8988T (cell line): ENCODE measurements at regions not wholly inside any gene's neighbourhood (a gene's known extent, or its start where the extent isn't known, plus 50 kb on each side); places are given as distances from the start of the nearest gene placed in this dataset.
"Not testable (repeated sequence)": the region's sequence is repeated elsewhere in the genome, so short reads cannot be mapped to it uniquely, and the experiment has no call there.

Source experiments
- DNase-seq: peaks from one replicate; pipeline ENCODE4 v3.0.0; 2011

DNA sequence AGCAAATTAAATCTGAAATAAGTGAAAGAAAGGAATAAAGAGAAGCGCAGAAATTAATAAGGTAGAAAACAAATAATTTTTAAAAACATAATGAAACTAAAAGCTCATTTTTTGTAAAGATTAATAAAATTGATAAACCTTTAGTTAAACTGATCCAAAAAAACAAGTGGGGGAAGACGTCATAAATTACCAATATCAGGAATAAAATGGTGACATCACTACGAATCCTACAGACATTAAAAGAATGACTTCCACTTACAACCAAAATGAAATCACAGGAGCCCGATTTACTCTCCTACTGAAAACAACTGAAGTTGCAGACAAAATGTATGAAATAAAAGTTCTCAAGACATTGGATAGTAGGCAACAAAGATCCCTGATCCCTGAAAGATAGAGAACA, 68.1 kb upstream of the IFFO2 start:
- DNase-seq = no peak

DNA sequence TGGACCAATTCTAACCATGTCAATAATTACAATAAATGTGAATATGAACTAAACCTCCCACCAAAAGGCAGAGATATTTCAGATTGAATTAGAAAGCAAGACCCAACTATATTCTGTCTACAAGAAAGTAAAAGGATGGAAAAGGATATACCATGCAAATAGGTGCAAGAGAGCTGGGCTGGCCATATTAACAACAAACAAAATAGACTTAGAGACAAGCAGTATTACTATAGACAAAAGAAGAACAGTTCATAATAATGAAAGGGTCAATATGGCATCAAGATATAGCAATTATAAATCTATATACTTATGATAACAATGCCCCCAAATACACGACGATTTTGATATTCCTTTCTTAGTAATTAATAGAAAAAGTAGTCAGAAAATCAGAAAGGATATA, 67.3 kb upstream of the IFFO2 start:
- DNase-seq = no peak

GRCh38 chr1:19021845-19022244, 65.4 kb upstream of the IFFO2 start:
- no peak for DNase-seq

GRCh38 chr1:19019288-19019687, 62.8 kb upstream of the IFFO2 start:
- DNase-seq = not testable (repeated sequence)

GRCh38 chr1:19015476-19015875, 59.0 kb upstream of the IFFO2 start:
- DNase-seq = no peak

GRCh38 chr1:19014765-19015164, 58.3 kb upstream of the IFFO2 start:
- DNase-seq = no peak

DNA sequence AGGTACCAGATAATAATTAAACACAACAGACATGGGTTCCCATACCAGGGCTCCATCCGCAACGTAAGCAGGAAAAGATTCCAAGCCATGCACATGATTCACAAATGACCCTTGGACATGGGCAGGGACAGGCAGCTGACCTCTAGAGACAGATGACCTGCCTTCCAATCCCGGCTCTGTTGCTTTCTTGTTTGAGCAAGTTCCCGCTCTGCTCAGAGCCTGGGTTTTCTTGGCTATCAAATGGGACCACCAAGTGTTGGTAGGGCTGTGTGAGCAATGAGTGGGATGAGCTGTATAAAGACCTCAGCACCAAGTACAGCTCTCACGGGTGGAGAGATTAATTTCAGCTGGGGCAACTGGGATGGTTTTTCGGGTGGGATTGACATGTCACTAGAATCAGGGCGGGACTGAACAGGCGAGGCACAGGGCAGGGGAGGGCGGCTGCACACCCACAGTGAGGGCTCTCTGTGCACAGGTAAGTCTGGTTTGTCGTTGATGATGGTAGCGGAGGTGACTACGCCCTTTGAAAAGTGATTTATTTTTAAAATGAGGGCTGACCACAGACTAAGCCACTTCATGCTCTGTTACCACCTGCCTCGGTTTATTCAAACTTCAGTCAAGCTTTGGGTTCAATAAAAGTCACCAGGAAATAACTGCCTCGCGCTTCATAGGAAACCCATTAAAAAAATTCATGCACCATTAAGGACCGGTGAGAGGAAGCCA, 57.5 kb upstream of the IFFO2 start:
- no peak for DNase-seq

- DNase-seq = no peak
Observed at GRCh38 chr1:19011845-19012231, 55.4 kb upstream of the IFFO2 start.

DNA sequence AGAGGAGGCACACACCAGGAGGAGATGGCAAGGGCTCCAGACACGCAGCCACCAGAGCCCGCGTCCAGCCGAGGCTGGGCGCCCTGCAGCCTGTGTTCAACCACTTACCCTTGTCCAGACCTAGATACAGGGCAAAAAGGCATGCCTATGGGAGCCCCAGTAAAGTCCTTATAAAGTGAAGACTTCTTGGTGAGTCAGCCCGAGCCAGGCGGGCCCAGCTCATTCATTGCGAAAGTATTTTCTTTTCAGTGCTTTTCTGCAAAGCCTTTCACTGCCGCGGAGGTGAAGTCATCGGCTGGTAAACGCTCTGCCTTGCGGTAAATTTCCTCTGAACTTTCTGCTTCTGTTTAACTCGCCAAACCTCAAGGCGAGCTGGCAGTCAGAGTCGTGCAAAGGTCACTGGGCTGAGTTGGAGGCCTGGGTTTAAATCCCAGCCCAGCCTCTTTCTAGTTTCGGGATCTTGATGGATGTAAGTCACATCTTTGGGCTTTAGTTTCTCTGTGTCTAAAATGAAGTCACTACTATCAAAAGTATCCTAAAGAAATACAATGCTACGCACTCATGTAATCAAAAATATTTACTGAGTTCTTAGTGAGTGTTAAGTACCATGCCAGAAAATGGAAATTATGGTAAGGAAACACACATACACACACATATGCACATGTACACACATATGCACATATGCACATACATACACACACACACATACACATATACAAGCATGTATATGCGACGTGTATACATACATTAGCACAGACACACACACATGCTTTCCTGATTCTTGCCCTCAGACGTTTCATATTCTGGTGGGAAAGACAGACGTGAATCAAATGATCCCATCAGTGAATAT, 54.7 kb upstream of the IFFO2 start:
- no peak for DNase-seq

- DNase-seq = no peak
Observed at GRCh38 chr1:19010503-19010902, 54.0 kb upstream of the IFFO2 start.

GRCh38 chr1:19009882-19010321, 53.4 kb upstream of the IFFO2 start:
- peak; percentile 50 for DNase-seq

GRCh38 chr1:19009126-19009881, 52.8 kb upstream of the IFFO2 start:
- DNase-seq = no peak

GRCh38 chr1:19007491-19008441, 51.3 kb upstream of the IFFO2 start:
- no peak for DNase-seq

GRCh38 chr1:19006837-19007271, 50.4 kb upstream of the IFFO2 start:
- no peak for DNase-seq
